NCI-H128 (cell line): ENCODE measurements at regions not wholly inside any gene's neighbourhood (a gene's known extent, or its start where the extent isn't known, plus 50 kb on each side); places are given as distances from the start of the nearest gene placed in this dataset.

Source experiments
- DNase-seq: peaks from one replicate; lab custom pipeline; 2025; ENCODE audit not compliant: unreplicated experiment; lab: John Stamatoyannopoulos, UW

DNA sequence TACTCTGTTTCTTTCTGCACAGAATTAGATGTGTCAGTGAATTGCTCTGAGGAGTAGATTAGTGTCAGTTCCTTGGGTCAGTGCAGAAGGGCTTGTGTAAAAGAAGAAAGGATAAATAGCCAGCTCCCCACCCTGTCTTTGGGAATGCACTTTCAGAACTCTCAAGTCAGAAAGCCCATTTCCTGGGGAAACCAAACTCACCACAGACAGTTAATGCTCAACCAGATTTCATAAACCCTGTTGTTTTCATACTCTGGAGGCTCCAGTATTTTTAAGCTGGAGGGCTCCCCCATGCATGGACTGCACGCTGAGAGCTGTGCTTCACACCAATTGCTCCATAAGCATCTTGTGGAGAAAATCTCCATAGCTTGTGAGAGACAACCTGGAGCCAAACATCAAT is 449.7 kb downstream of the CDH26 start:
- no peak for DNase-seq

DNA sequence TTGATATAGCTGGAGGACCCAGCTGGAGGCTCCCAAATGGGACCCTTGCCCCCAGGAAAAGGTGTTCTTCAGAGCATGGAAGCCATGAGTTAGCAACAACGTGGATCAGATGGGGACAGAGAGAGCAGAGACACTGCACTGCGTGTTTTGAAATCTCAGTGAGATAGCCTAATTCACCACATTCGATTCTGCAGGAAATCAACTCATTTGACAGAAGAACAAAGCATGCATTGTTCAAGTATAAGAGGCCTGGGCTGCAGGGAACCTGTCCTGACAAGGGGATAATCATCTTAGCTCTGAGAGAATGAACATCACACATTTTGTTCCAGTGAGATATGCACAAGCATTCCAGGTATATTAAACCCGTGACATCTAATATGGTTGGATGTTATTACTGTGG is 450.2 kb downstream of the CDH26 start:
- DNase-seq, result no peak

DNA sequence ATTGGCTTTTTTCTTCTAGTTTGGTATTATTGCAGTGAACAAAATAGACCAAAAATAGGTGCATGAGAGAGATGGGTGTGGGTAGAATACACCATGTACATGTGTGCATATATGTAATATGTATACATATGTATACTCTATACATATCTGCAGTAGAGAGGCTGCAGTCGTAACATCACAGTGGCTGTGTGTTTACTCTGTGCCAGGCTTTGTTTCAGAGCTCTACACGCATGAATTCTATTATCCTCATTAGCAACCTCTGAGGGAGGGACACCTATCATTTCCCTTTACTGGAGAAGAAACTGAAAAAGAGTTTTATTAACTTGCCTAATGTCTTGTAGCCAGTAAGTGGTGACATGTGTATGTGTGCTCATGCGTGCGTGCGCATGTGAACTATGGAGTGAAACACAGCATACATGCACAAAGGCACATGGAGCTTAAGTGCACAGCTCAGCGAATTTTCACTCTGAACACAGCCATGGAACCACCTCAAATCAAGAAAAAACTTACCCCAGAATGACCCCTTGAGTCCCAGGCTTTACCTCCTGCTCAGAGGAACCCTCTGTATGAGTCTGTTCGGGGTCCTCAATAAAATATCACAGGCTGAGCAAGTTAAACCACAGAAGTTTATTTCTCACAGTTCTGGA is 452.5 kb downstream of the CDH26 start:
- no peak for DNase-seq

DNA sequence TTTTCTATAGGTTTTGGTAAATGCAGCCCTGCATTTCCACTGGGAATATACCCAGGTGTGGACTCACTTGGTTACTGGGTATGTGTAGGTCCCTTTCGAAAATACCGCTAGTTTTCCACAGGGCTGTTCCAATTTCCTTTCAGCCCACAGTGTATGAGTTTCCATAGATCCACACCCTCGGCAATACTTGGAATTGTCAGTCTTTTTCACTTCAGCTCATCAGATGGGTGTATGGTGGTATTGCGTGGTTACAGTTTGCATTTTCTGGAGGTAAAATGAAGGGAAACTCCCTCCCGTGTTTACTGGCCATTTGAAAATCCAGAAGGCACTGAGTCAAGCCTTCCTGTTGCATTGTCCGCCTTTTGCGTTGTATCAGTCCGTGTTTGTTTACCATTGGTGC is 453.6 kb downstream of the CDH26 start:
- no peak for DNase-seq

DNA sequence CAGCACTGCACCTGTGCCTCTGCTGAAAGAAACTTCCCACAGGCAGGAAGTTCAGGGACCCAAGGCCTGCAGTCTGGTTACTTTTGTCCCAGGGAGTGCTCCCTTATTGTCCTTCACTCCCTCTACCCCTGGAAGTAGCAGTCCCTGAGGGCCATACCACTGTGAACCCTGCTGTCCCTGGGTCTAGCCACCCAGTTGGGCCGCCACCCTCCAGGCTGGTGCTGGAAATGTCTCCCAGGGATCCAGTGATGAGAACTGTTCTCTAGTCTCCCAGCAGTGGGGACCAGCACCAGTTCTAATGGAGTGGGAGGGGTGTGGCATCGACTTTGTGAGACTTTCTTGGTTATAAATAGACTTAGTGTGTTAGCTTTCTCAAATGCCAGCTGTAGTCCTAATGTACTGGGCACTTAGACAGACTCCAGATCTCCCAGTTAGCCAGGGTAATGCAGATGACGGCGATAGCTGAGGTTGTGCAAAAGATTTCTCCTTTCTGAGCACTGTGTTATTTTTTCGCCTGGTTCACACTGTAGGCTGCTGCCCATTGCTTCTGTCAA is 462.5 kb downstream of the CDH26 start:
- DNase-seq, result no peak

DNA sequence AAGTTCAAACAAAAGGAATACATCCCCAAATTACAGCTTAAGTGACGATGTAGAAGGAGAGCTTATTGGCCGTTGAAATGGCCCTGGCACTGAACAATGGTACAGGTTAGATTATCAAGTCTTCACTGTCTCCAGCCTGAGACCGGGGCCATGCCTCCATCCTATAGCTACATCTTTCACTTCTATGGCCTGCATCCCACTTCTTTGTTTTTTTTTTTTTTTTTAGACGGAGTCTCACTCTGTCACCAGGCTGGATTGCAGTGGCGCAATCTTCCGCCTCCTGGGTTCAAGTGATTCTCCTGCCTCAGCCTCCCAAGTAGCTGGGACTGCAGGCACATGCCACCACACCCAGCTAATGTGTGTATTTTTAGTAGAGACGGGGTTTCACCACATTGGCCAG is 464.6 kb downstream of the CDH26 start:
- no peak for DNase-seq

DNA sequence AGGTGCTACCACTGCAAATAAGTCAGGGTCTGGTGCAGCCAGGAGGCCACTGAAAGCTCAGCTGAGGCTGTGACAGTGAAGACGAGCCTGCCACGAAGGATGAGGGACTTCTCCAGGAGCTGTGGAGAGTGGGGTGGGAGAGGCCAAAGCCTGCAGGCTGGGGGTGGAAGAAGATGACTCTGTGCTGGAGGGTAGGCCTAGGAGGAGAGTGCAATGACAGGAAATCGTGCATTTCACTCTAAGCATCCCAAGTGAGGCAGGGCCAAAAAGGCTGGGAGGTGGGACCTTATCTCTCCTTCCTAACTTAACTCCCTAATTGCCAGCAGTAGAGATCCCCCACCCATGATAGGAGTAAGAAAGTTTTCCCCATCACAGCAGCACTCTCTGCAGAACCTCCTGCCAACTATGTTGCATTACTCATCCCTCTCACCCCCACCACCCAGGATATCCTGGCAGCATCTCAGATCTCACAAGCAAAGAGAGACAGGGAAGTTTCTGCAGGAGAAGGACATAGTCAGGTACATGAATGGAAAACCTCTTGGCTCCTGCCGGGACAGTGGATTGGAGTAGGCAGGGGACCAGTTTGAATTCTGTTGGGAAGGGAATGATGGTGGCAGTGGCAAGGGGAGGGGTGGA is 466.2 kb downstream of the CDH26 start:
- DNase-seq, result no peak

DNA sequence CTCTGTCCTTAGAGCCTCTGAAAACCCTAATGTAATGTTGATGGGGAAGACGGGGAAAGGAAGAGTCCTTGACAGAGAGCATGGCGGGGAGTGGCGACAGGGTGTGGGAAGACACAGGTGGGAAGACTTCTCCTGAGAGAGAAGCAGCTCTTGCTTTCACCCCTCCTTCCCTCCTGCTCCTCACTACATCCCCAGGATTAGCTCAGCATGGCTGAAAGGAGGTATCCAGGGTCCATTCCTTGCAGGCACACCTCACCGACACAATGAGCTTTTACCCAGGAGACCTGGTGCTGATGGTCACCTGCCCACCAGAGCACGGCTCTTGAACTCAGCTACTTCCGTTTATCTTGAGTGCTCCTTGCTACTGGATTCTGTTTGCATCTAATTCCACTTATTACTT is 469.3 kb downstream of the CDH26 start:
- no peak for DNase-seq

DNA sequence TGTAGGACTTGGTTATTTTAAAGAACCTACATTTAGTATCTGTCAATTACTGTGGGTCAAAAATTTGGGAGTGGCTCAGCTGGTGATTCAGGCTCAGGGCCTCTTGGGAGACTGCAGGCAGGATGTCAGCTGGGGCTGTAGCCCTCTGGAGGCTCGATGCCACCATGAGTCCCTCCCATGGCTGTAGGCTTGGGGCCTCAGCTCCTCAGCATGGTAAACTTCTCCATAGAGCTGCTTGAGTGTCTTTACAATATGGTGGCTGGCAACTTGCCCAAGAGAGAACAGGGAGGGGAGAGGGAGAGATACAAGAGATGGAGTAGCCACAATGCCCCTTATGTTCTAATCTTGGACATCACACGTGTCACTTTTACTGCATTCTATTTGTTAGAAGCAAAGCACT is 470.4 kb downstream of the CDH26 start:
- no peak for DNase-seq

DNA sequence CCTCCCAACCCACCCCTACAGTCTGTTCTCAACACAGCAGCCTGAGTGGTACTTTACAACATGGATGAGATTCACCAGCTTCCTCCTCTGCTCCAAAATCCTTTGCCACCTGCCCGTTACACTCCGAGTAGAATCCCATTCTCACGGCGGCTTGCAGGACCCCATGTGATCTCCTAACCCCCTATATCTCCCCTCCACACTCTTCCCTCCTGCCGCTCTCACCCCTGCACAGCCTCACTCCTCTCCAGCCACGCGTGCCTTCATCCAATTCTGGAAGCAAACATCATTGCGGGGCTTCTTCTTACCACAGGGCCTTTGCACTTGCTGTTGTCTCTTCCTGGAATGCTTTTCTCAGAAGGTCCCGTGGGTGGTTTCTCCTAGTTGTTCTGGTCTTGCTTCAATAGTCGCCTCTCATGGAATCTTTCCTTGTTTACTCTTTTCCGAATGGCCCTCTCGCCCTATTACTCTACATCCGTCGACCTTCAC is 472.3 kb downstream of the CDH26 start:
- no peak for DNase-seq

DNA sequence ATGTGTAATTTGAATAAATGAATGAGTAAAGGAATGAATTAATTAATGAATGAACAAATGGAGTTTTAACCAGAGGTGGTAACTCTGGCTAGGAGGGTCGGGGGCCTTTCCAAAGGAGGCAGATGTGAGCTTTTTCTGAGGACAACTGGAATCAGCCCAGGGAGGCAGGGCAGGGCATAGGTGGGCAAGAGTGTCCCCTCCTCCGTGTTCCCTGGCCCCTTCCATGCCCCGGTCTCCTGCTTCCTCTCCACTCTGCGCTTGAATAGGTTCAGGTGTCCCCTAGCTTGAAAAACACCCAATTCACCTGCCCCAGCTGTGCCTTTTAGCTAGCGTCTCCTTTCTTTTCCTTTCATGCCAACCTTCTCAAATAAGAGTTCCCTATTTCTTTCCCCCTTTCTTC is 473.1 kb downstream of the CDH26 start:
- DNase-seq, result no peak

DNA sequence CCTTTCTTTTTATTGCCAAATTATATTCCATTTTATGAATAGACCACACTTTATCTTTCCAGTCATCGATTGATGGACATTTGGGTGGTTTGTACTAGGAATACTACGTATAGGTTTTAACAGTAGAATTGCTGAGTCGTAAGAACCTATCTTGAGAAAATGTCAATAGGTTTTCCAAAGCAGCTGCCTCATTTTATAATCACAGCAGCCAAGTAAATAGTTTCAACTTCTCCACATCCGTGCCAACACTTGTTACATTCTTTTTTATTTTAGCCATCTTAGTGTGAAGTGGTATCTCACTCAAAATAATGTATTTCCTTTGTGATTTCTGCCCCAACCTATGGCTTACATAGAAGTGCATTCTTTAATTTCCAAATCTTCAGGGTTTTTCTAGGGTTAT is 479.2 kb downstream of the CDH26 start:
- DNase-seq, result no peak

DNA sequence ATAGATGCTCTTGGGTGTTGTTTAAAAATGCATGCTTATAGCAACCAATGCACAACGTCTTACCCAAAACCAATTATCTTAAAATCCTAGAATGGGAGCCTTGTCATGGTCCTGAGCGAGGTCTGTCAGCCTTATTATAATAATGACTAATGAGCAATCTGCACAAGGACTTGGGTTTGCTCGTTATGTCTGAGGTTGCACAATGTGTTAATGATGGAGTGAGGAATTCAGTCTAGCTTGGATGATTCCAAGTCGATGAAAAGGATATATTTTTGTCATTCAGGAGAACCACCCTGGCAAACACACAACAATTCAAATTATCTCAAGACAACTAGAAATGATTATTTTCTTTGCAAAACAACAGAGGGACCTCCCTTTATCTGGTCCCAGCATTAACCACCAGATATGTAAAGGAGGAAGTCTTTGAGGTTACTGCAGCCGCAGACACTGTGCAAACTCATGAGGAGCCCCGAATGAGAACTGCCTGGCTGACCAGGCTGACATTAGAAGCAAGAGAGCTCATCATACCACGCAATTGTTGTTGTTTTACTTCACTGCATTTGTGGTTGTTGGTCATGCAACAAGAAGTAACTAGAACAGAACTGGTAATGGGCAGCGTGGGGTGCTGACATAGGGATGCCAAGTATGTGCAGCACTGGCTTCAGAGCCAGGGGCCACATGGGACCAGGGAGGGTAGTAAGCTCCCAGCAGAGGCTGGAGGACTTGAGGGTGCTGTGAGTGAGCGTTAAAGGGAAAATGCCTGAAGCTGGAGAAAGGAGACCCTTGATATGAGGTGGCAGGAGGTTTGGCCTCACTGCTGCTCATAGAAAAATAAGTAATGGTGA is 488.3 kb downstream of the CDH26 start:
- no peak for DNase-seq

DNA sequence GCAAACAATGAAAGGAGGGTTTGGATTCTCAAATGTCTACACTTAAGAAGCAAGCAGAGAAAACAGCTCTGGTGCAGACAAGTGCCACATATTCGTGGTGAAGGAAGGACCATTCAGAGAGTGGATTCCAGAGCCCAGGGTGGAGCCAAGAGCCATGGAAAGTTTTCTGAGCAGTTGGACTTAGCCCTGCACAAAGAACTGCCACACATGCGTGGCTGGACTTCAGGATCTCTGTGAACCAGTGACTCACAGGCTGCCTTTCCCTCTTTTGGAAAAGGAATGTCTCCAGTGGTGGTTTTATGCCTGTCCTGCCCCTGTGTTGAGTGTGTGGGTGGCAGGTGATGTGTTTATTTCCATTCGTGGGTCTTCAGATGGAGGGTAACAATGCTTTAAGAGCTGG is 489.5 kb downstream of the CDH26 start:
- no peak for DNase-seq

DNA sequence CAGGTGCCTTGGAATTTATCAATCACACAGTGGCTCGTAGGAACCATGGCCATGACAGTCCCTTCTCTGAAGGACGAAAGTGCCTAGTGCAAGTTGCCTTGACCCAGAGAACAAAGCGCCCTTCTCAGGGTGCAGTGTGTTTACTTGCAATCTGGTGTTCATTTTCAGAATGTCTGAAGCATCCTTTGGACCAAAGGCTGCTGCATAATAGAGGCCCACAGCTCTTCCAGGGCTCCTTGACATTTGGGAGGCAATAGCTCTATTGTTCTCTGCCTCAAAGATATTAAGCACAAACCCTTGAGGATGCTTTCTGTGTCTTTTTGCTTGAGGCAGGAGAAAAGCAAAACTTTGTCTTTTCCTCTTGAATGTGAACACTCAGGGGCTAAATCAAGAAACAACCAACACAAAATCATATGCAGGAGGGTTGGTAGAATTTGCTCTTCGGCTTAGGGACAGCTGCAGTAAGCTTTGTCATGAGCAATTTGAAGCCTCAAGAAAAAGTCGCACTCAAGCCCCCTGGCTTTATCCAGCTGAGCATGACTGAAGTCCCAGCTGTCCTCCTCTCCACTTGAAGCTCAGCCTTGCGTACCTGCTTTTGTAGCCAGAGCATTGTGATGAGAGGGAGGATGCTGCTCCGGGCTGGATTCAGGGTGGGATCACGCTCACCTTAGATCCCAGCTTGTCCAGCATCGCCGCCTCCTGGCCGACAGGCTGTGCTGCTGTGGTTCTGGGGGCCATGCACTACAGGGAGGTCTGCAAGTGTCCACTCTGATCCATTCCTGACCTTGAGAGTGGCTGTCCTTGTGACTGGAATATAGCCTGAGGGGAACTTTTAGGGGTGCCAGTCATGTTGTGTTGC is 495.4 kb downstream of the CDH26 start:
- no peak for DNase-seq

DNA sequence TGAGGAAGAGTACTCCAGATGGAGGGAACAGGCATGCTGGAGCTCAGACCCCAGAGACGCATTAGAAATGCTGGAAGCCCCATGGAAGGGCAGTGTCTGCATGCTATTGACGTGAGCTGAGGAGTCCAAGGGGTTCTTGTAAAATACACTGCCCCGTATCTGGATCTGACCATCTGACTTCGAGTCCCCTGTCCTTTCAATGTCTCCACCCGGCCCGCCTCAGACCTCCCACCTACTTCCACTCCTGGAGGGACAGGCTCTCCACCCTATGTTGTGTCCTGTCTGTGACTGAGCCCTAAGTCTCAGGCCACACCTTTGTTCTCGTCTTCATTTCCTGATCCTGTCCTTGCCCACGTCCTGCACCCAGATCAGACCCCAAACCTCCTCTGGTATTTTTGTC is 496.3 kb downstream of the CDH26 start:
- DNase-seq, result no peak

DNA sequence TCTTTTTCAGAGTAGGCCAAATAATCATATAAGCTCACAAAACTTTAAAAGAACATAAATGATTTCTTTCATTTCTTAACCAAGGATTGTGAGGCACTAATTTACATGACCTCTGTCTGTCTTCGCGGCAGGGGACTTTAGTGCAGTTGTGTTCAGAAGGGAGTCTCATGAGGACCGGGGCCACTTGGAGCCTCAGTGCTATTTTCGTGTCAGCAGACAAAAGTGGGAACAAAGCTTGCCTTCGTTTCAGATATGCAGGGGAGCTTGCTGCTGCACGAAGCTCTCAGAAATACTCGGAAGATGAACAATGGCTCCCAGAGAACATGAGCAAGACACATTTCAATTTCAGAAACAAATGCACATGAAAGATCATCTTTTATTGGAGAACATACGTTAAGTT is 497.0 kb downstream of the CDH26 start:
- DNase-seq, result no peak

DNA sequence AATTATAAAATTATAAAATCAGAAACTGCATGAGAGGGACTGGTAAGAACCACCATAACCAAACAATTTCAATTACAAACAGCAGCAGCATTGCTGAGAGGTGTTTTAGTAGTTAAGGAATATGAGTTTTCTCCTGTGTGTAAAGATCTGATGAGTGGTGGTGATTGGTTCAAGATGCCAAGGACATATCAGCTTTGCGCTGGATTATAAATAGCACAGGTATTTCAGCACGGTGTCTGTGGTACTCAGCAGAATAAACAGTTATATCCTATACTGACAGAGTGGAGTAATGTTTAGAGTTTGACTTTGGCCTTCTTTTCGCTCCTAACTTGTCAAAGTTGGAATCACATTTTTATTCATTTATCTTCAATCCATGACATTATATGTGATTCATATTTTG is 501.0 kb downstream of the CDH26 start:
- no peak for DNase-seq

DNA sequence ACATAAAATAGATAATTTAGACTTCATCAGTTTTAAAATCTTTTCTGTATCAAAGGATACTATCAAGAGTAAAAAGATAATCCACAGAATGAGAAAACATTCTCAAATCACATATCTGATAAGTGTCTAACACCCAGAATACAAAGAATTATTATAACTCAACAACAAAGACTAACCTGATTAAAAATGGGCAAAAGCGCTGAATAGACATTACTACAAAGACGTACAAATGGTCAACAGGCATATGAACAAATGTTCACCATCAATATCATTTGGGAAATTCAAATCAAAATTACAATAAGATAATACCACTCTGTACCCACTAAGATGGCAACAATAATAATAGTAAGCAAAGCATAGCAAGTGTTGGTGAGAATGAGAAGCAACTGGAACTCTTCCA is 503.8 kb downstream of the CDH26 start:
- DNase-seq, result no peak

DNA sequence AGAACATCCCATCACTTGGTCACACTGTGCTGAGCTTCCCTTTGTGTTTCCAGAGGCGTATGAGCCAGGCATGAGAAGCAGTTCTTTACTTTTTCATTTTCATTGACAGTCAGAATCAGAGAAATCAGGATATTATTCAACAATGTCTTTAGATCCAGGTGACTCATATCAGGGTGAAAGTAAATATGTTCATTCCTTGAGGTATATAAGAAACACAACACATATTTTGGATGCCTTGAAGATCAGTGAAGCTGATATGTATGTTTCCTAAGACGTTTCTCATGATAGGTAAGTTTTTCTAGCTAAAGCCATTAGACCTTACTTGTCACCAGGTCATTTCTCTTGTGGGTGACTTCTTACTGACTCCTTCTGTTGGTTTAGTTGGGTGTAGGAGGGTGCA is 505.6 kb downstream of the CDH26 start:
- DNase-seq, result no peak

DNA sequence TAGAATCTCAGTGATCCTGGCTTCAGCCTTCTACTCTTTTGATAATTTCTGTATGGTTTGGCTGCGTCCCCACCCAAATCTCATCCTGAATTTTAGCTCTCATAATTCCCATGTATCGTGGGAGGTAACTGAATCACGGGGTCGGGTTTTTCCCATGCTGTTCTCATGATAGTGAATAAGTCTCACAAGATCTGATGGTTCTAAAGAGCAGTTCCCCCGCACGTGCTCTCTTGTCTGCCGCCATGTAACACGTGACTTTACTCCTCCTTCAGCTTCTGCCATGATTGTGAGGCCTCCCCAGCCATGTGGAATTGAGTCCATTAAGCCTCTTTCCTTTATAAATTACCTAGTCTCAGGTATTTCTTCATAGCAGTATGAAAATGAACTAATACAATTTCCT is 507.2 kb downstream of the CDH26 start:
- no peak for DNase-seq
